Liver (tissue), 3 donors: ENCODE measurements at regions not wholly inside any gene's neighbourhood (a gene's known extent, or its start where the extent isn't known, plus 50 kb on each side); places are given as distances from the start of the nearest gene placed in this dataset.

ENCODE experiments used
- ATF3 ChIP-seq: IDR thresholded peaks from 2 replicates; pipeline ENCODE4 v1.6.1; 2016; ENCODE audit warnings: antibody characterized with exemption
- CTCF ChIP-seq: fragments of 150-350 bp; IDR thresholded peaks from 2 replicates; pipeline ENCODE4 v1.5.1; 2017; ENCODE audit warnings: improper control_type of control experiment, low read depth, low read length; ENCODE audit not compliant: missing input control
- GABPA ChIP-seq, 2 donors: IDR thresholded peaks in 1 of 2; conservative IDR thresholded peaks in 1 of 2; 2 replicates each; pipeline ENCODE4 v1.6.1; 2016; ENCODE audit warnings: antibody characterized with exemption in 2 of 2, mild to moderate bottlenecking in 1 of 2, moderate library complexity in 1 of 2
- HNF4A ChIP-seq, 2 donors: conservative IDR thresholded peaks; 2 replicates each; pipeline ENCODE4 v1.6.1; 2016; ENCODE audit warnings: antibody characterized with exemption in 2 of 2, mild to moderate bottlenecking in 2 of 2
- HNF4G ChIP-seq: IDR thresholded peaks from 2 replicates; pipeline ENCODE4 v1.6.1; 2016; ENCODE audit warnings: antibody characterized with exemption
- JUND ChIP-seq, 2 donors: IDR thresholded peaks; 2 replicates each; pipeline ENCODE4 v1.6.1; 2016; ENCODE audit warnings: antibody characterized with exemption in 2 of 2
- RAD21 ChIP-seq, 2 donors: IDR thresholded peaks; 2 replicates each; pipeline ENCODE4 v1.6.1; 2016; ENCODE audit warnings: antibody characterized with exemption in 2 of 2, mild to moderate bottlenecking in 2 of 2
- SP1 ChIP-seq: IDR thresholded peaks from 2 replicates; pipeline ENCODE4 v1.6.1; 2018; ENCODE audit warnings: antibody characterized with exemption, mild to moderate bottlenecking
- TAF1 ChIP-seq: conservative IDR thresholded peaks from 2 replicates; pipeline ENCODE4 v1.6.1; 2016; ENCODE audit warnings: antibody characterized with exemption, mild to moderate bottlenecking
- YY1 ChIP-seq: IDR thresholded peaks from 2 replicates; pipeline ENCODE4 v1.6.1; 2016; ENCODE audit warnings: antibody characterized with exemption, mild to moderate bottlenecking
- ZBTB33 ChIP-seq: IDR thresholded peaks from 2 replicates; pipeline ENCODE4 v1.6.1; 2016; ENCODE audit warnings: antibody characterized with exemption
- TF ChIP-seq, protein P1 (sequence below): IDR thresholded peaks from 2 replicates; pipeline ENCODE4 v1.6.1; 2016; ENCODE audit warnings: antibody characterized with exemption
- TF ChIP-seq, protein P2 (sequence below): IDR thresholded peaks from 2 replicates; pipeline ENCODE4 v1.6.1; 2016; ENCODE audit warnings: antibody characterized with exemption, mild to moderate bottlenecking
- donor health status: healthy.
- donor health status: healthy.

DNA sequence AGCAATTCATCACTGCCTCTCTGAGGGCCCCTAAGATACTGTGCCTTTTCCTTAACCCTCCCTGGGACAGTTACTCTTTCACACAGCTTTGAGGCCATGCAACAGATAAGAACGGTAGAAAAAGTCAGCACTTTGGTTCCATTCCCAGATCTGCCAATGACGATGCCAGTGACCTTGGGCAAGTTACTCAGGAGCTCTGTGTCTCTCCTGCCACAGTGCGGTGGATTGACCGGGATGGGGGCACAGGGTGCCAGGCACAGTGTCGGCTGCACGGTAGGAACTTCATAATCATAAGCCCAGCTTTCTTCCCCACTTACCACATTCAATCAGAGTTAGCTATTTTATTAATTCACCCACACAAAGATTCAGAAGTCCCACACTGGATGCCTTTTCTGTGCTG lies 1041.8 kb downstream of the TBC1D22A start:
- TF ChIP-seq YY1, result no peak
- TF ChIP-seq RAD21 (IDR thresholded peaks at IDR 0.05), result no peak
- TF ChIP-seq, protein P1, sequence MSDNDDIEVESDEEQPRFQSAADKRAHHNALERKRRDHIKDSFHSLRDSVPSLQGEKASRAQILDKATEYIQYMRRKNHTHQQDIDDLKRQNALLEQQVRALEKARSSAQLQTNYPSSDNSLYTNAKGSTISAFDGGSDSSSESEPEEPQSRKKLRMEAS, result no peak
- no peak for TF ChIP-seq CTCF
- TF ChIP-seq HNF4G, result no peak
- TF ChIP-seq HNF4A (conservative IDR thresholded peaks at IDR 0.05), result no peak
- TF ChIP-seq ZBTB33, result no peak
- TF ChIP-seq, protein P2, sequence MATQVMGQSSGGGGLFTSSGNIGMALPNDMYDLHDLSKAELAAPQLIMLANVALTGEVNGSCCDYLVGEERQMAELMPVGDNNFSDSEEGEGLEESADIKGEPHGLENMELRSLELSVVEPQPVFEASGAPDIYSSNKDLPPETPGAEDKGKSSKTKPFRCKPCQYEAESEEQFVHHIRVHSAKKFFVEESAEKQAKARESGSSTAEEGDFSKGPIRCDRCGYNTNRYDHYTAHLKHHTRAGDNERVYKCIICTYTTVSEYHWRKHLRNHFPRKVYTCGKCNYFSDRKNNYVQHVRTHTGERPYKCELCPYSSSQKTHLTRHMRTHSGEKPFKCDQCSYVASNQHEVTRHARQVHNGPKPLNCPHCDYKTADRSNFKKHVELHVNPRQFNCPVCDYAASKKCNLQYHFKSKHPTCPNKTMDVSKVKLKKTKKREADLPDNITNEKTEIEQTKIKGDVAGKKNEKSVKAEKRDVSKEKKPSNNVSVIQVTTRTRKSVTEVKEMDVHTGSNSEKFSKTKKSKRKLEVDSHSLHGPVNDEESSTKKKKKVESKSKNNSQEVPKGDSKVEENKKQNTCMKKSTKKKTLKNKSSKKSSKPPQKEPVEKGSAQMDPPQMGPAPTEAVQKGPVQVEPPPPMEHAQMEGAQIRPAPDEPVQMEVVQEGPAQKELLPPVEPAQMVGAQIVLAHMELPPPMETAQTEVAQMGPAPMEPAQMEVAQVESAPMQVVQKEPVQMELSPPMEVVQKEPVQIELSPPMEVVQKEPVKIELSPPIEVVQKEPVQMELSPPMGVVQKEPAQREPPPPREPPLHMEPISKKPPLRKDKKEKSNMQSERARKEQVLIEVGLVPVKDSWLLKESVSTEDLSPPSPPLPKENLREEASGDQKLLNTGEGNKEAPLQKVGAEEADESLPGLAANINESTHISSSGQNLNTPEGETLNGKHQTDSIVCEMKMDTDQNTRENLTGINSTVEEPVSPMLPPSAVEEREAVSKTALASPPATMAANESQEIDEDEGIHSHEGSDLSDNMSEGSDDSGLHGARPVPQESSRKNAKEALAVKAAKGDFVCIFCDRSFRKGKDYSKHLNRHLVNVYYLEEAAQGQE, result no peak
- TF ChIP-seq TAF1, result no peak
- no peak for TF ChIP-seq SP1
- TF ChIP-seq ATF3, result no peak
- TF ChIP-seq JUND (IDR thresholded peaks at IDR 0.05), result no peak
- no peak for TF ChIP-seq GABPA (IDR thresholded peaks at IDR 0.05 in 1 of 2, conservative IDR thresholded peaks at IDR 0.05 in 1 of 2)
